K562 (cell line): ENCODE measurements at regions not wholly inside any gene's neighbourhood (a gene's known extent, or its start where the extent isn't known, plus 50 kb on each side); places are given as distances from the start of the nearest gene placed in this dataset.

Source experiments
- HCFC1 ChIP-seq: IDR thresholded peaks from 2 replicates; pipeline ENCODE4 v1.6.1; 2012; ENCODE audit warnings: low read depth, low read length, improper control_type of control experiment
- PCBP2 ChIP-seq: fragments of 200-400 bp; formaldehyde crosslinking; IDR thresholded peaks from 2 replicates; pipeline ENCODE4 v1.6.1; 2018; ENCODE audit warnings: low read length, low read depth, mild to moderate bottlenecking, moderate library complexity; ENCODE audit not compliant: poor library complexity, severe bottlenecking
- POLR2AphosphoS5 ChIP-seq: IDR thresholded peaks from 2 replicates; pipeline ENCODE4 v1.6.1; 2011; ENCODE audit warnings: mild to moderate bottlenecking, low read depth, low read length, moderate library complexity; ENCODE audit not compliant: control insufficient read depth, insufficient read depth
- RFX5 ChIP-seq: IDR thresholded peaks from 2 replicates; pipeline ENCODE4 v1.6.1; 2011; ENCODE audit warnings: low read depth, mild to moderate bottlenecking, improper control_type of control experiment, low read length
- TF ChIP-seq, protein P1 (sequence below), 3 experiments: IDR thresholded peaks in 2 of 3; conservative IDR thresholded peaks in 1 of 3; 2 replicates each; pipeline ENCODE4 v1.5.1; 2011 to 2012; ENCODE audit warnings: low read length in 3 of 3, mild to moderate bottlenecking in 3 of 3, control low read depth in 2 of 3, improper control_type of control experiment in 1 of 3, inconsistent platforms in 1 of 3, low read depth in 1 of 3, mixed read lengths in 1 of 3, moderate library complexity in 1 of 3; ENCODE audit not compliant: insufficient read depth in 2 of 3

DNA sequence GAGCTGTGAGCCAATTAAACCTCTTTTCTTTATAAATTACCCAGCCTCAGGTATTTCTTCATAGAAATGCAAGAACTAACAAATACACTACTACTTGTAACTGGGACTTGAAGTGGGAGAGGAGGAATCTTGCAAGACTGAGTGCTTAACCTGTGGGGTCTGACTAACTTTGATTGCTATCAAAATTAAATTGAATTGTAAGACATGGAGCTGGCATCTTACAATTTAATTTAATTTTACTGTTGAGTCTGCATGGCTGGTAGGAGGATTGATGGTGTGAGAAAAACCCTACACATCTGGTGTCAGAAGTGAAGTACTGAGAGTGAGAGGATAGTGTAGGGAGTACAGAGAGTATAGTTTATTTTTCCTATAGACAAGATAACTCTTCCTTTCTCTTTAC, 1259.9 kb downstream of the CDH12 start:
- TF ChIP-seq PCBP2 (no peak), POLR2AphosphoS5 (no peak), HCFC1 (no peak), RFX5 (no peak)
- TF ChIP-seq, protein P1, sequence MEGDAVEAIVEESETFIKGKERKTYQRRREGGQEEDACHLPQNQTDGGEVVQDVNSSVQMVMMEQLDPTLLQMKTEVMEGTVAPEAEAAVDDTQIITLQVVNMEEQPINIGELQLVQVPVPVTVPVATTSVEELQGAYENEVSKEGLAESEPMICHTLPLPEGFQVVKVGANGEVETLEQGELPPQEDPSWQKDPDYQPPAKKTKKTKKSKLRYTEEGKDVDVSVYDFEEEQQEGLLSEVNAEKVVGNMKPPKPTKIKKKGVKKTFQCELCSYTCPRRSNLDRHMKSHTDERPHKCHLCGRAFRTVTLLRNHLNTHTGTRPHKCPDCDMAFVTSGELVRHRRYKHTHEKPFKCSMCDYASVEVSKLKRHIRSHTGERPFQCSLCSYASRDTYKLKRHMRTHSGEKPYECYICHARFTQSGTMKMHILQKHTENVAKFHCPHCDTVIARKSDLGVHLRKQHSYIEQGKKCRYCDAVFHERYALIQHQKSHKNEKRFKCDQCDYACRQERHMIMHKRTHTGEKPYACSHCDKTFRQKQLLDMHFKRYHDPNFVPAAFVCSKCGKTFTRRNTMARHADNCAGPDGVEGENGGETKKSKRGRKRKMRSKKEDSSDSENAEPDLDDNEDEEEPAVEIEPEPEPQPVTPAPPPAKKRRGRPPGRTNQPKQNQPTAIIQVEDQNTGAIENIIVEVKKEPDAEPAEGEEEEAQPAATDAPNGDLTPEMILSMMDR (IDR thresholded peaks at IDR 0.05 in 2 of 3, conservative IDR thresholded peaks at IDR 0.05 in 1 of 3; ENCODE audit: insufficient read depth in 2 of 3, low read depth in 1 of 3, low read length in 3 of 3): no peak
